HepG2 (cell line): ENCODE measurements at regions not wholly inside any gene's neighbourhood (a gene's known extent, or its start where the extent isn't known, plus 50 kb on each side); places are given as distances from the start of the nearest gene placed in this dataset.

ENCODE experiments used
- ATAC-seq: fragments of 200-7000 bp; cut with Tn5 transposase; 3 replicates; pipeline ENCODE4 v1.9.1; 2020; ENCODE audit warnings: mild to moderate bottlenecking, moderate library complexity
- BruUV-seq: library from RNA; stranded (reverse); fragments of 400-500 nt; replicated peaks from 2 replicates; lab custom pipeline; 2021; lab: Mats Ljungman, UMichigan
- CTCF ChIA-PET: fragments of 300-600 bp; formaldehyde crosslinking; extraction: SDS; loops from one replicate; lab custom pipeline; 2021; ENCODE audit warnings: low total read pairs, inconsistent platforms, low intra/inter-chr PET ratio; lab: Yijun Ruan, JAX
- POLR2A ChIA-PET: fragments of 350-600 bp; sonication (Branson Sonifier 250); formaldehyde crosslinking; loops from one replicate; lab custom pipeline; 2020; ENCODE audit warnings: antibody characterized with exemption, inconsistent platforms; lab: Yijun Ruan, JAX
- DNase-seq: peaks from one replicate; pipeline ENCODE4 v3.0.0-alpha.2; 2015; ENCODE audit warnings: low spot score
- FAIRE-seq: peaks from 3 replicates; lab custom pipeline; 2011; peaks lifted over from hg19 to GRCh38; lab: Jason Lieb, UNC
- H2AFZ ChIP-seq: one replicate; pipeline ENCODE4 v1.6.1; 2011; ENCODE audit warnings: low read length, inconsistent platforms
- H3K27ac ChIP-seq: fragments of 300-600 bp; 3 replicates; pipeline ENCODE4 v1.8.0; 2011; ENCODE audit warnings: mixed run types, mild to moderate bottlenecking, mixed read lengths, low read length, inconsistent platforms; ENCODE audit not compliant: insufficient read depth; ENCODE audit errors: extremely low read length
- H3K27me3 ChIP-seq, 2 experiments: fragments of 200-600 bp in 1 of 2; 2 replicates in 1 of 2; 3 replicates in 1 of 2; pipeline versions ENCODE4 v1.6.0 to v1.8.0; 2011; ENCODE audit warnings: low read length in 2 of 2, mild to moderate bottlenecking in 2 of 2, moderate library complexity in 2 of 2, inconsistent platforms in 1 of 2; ENCODE audit not compliant: insufficient read depth in 2 of 2, control insufficient read depth in 1 of 2
- H3K36me3 ChIP-seq, 2 experiments: fragments of 200-600 bp in 1 of 2; replicated peaks in 1 of 2; 2 replicates in 1 of 2; 3 replicates in 1 of 2; pipeline versions ENCODE4 v1.5.1 to v1.8.0; 2011; ENCODE audit warnings: low read length in 2 of 2, inconsistent platforms in 1 of 2; ENCODE audit not compliant: insufficient read depth in 2 of 2, control insufficient read depth in 1 of 2
- H3K4me1 ChIP-seq: 2 replicates; pipeline ENCODE4 v1.5.1; 2012; ENCODE audit warnings: low read length, inconsistent platforms; ENCODE audit not compliant: insufficient read depth
- H3K4me2 ChIP-seq: 2 replicates; pipeline ENCODE4 v1.6.0; 2011; ENCODE audit warnings: low read depth, low read length, inconsistent platforms
- H3K4me3 ChIP-seq, 3 experiments: fragments of 200-600 bp in 1 of 3; sonication (generic), shearing (Covaris generic) in 1 of 3; replicated peaks in 1 of 3; 2 replicates each; pipeline ENCODE4 v1.5.1; 2011 to 2016; ENCODE audit warnings: low read length in 3 of 3, inconsistent platforms in 2 of 3, low read depth in 2 of 3, mild to moderate bottlenecking in 2 of 3, control low read depth in 1 of 3, mixed read lengths in 1 of 3; ENCODE audit not compliant: insufficient read depth in 1 of 3
- H3K79me2 ChIP-seq: one replicate; pipeline ENCODE4 v1.6.1; 2011; ENCODE audit warnings: low read length, inconsistent platforms; ENCODE audit not compliant: insufficient read depth
- H3K9ac ChIP-seq: 2 replicates; pipeline ENCODE4 v1.6.0; 2011; ENCODE audit warnings: mild to moderate bottlenecking, low read depth, low read length, inconsistent platforms; ENCODE audit not compliant: insufficient read depth
- H3K9me3 ChIP-seq: 2 replicates; pipeline ENCODE4 v1.5.1; 2012; ENCODE audit warnings: mild to moderate bottlenecking, low read length
- H4K20me1 ChIP-seq: 2 replicates; pipeline ENCODE4 v1.6.0; 2011; ENCODE audit warnings: inconsistent platforms, mild to moderate bottlenecking, low read length, moderate library complexity; ENCODE audit not compliant: insufficient read depth
- ADNP ChIP-seq: sonication (generic); formaldehyde crosslinking; IDR thresholded peaks from 2 replicates; pipeline ENCODE4 v1.4.0; 2020; ENCODE audit warnings: missing genetic modification reagents
- AGO1 ChIP-seq: fragments of 200-400 bp; formaldehyde crosslinking; IDR thresholded peaks from 2 replicates; pipeline ENCODE4 v1.6.1; 2017; ENCODE audit warnings: mild to moderate bottlenecking, low read depth, low read length, moderate library complexity; ENCODE audit not compliant: poor library complexity, severe bottlenecking
- ATF7 ChIP-seq, 2 experiments: fragments of 450-650 bp in 1 of 2; sonication (generic) in 1 of 2; formaldehyde crosslinking in 1 of 2; IDR thresholded peaks; 2 replicates each; pipeline versions ENCODE4 v1.4.0 to v1.6.1; 2016 to 2020; ENCODE audit warnings: antibody characterized with exemption in 1 of 2, mild to moderate bottlenecking in 1 of 2, missing genetic modification reagents in 1 of 2
- CHD4 ChIP-seq: fragments of 200-600 bp; sonication (generic); IDR thresholded peaks from 2 replicates; pipeline ENCODE4 v1.7.0; 2017; ENCODE audit warnings: mild to moderate bottlenecking, low read length, borderline replicate concordance
- CREB3 ChIP-seq: sonication (generic); formaldehyde crosslinking; IDR thresholded peaks from 2 replicates; pipeline ENCODE4 v1.5.0; 2020; ENCODE audit warnings: missing genetic modification reagents
- DR1 ChIP-seq: sonication (generic); formaldehyde crosslinking; IDR thresholded peaks from 2 replicates; pipeline ENCODE4 v1.8.0; 2021; ENCODE audit warnings: mild to moderate bottlenecking, missing genetic modification reagents, inconsistent platforms
- HBP1 ChIP-seq: IDR thresholded peaks from 2 replicates; pipeline ENCODE4 v1.6.1; 2016; ENCODE audit warnings: low read depth, control low read depth
- HNF4A ChIP-seq: sonication (generic); formaldehyde crosslinking; IDR thresholded peaks from 2 replicates; pipeline ENCODE4 v1.4.0; 2020; ENCODE audit warnings: missing genetic modification reagents
- MLX ChIP-seq: IDR thresholded peaks from 2 replicates; pipeline ENCODE4 v1.6.1; 2016
- MYC ChIP-seq: sonication (generic); formaldehyde crosslinking; IDR thresholded peaks from 2 replicates; pipeline ENCODE4 v1.9.0; 2021; ENCODE audit warnings: missing genetic modification reagents, borderline replicate concordance
- NFYC ChIP-seq: IDR thresholded peaks from 2 replicates; pipeline ENCODE4 v1.6.1; 2016; ENCODE audit warnings: missing genetic modification reagents, missing compliant biosample characterization
- SNAPC5 ChIP-seq: sonication (generic); formaldehyde crosslinking; IDR thresholded peaks from 2 replicates; pipeline ENCODE4 v1.8.1; 2023; ENCODE audit warnings: mild to moderate bottlenecking, missing genetic modification reagents, borderline replicate concordance
- SOX13 ChIP-seq, 3 experiments: fragments of 450-650 bp in 1 of 3; sonication (generic) in 1 of 3; formaldehyde crosslinking in 1 of 3; IDR thresholded peaks in 2 of 3; conservative IDR thresholded peaks in 1 of 3; 2 replicates each; pipeline versions ENCODE4 v1.5.0 to v1.6.1; 2016 to 2020; ENCODE audit warnings: antibody characterized with exemption in 1 of 3, mild to moderate bottlenecking in 1 of 3, missing compliant biosample characterization in 1 of 3, missing genetic modification reagents in 1 of 3, moderate library complexity in 1 of 3
- ZNF12 ChIP-seq: sonication (generic); formaldehyde crosslinking; IDR thresholded peaks from 2 replicates; pipeline ENCODE4 v1.5.0; 2020; ENCODE audit warnings: missing genetic modification reagents
- ZNF317 ChIP-seq: sonication (generic); formaldehyde crosslinking; IDR thresholded peaks from 2 replicates; pipeline ENCODE4 v1.5.0; 2020; ENCODE audit warnings: mild to moderate bottlenecking, missing genetic modification reagents
- ZNF841 ChIP-seq: sonication (generic); formaldehyde crosslinking; IDR thresholded peaks from 2 replicates; pipeline ENCODE4 v1.8.1; 2023; ENCODE audit warnings: missing genetic modification reagents, borderline replicate concordance
- WGBS: methylation state at CpG from one replicate; pipeline ENCODE4 v1.1.6; 2017; ENCODE audit warnings: low lambda C conversion rate; 5-methylcytosine and 5-hydroxymethylcytosine counted together
- in situ Hi-C: cut with HindIII; loops from 2 replicates; pipeline ENCODE4 v1.10.0; 2017; ENCODE audit warnings: low pct_unique_long_range_greater_than_20kb; ENCODE audit not compliant: extremely low pct_ligation_motif_present
- intact Hi-C: fragments of 100-400 bp; cut with micrococcal nuclease; formaldehyde crosslinking; loops from one replicate; pipeline ENCODE4 v1.10.0; 2022; ENCODE audit not compliant: unreplicated experiment
- TF ChIP-seq, protein P1 (sequence below): sonication (generic); IDR thresholded peaks from 2 replicates; pipeline ENCODE4 v1.6.1; 2016; ENCODE audit warnings: low read depth, borderline replicate concordance
- TF ChIP-seq, protein P2 (sequence below): fragments of 450-650 bp; IDR thresholded peaks from 2 replicates; pipeline ENCODE4 v1.6.1; 2016

GRCh38 chr13:83216479-83217245, 665.6 kb downstream of the SLITRK1 start:
- CTCF ChIA-PET, result no interaction called here
- TF ChIP-seq HNF4A (CRISPR knock-in tag) (no peak), CHD4 (no peak), DR1 (CRISPR knock-in tag) (no peak), ADNP (CRISPR knock-in tag) (no peak), CREB3 (no peak), ATF7 (IDR thresholded peaks at IDR 0.05) (no peak), ATF7 (CRISPR knock-in tag; IDR thresholded peaks at IDR 0.05) (no peak), ZNF317 (no peak), MYC (CRISPR knock-in tag) (no peak), HBP1 (CRISPR knock-in tag) (no peak), AGO1 (no peak), ZNF12 (no peak), MLX (CRISPR knock-in tag) (no peak), ZNF841 (CRISPR knock-in tag) (no peak), SOX13 (IDR thresholded peaks at IDR 0.05) (no peak), SOX13 (CRISPR knock-in tag; conservative IDR thresholded peaks at IDR 0.05 in 1 of 2, IDR thresholded peaks at IDR 0.05 in 1 of 2) (no peak), NFYC (no peak), SNAPC5 (no peak)
- TF ChIP-seq, protein P1, sequence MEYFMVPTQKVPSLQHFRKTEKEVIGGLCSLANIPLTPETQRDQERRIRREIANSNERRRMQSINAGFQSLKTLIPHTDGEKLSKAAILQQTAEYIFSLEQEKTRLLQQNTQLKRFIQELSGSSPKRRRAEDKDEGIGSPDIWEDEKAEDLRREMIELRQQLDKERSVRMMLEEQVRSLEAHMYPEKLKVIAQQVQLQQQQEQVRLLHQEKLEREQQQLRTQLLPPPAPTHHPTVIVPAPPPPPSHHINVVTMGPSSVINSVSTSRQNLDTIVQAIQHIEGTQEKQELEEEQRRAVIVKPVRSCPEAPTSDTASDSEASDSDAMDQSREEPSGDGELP, result no peak
- TF ChIP-seq, protein P2, sequence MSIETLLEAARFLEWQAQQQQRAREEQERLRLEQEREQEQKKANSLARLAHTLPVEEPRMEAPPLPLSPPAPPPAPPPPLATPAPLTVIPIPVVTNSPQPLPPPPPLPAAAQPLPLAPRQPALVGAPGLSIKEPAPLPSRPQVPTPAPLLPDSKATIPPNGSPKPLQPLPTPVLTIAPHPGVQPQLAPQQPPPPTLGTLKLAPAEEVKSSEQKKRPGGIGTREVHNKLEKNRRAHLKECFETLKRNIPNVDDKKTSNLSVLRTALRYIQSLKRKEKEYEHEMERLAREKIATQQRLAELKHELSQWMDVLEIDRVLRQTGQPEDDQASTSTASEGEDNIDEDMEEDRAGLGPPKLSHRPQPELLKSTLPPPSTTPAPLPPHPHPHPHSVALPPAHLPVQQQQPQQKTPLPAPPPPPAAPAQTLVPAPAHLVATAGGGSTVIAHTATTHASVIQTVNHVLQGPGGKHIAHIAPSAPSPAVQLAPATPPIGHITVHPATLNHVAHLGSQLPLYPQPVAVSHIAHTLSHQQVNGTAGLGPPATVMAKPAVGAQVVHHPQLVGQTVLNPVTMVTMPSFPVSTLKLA, result no peak
- Histone ChIP-seq H3K4me3 (no peak overlapping the region), H3K36me3 (no peaks in the 10 kb centered on the region), H3K9me3 (peaks cover 62% of the 10 kb centered on the region), H3K79me2 (no peaks in the 10 kb centered on the region), H3K4me2 (no peak overlapping the region), H2AFZ (no peak overlapping the region), H3K9ac (no peak overlapping the region), H4K20me1 (no peaks in the 10 kb centered on the region), H3K27ac (no peak overlapping the region), H3K4me1 (no peaks in the 10 kb centered on the region), H3K27me3 (no peaks in the 10 kb centered on the region)
- in situ Hi-C loops (no loop called here), intact Hi-C loops (no loop called here)
- no peak for ATAC-seq
- BruUV-seq, result no TSS peak
- 0% methylated on average over 1 of the region's 1 CpG for WGBS
- POLR2A ChIA-PET, result no interaction called here
- FAIRE-seq, result no peak
- DNase-seq, result no peak
